AG09309 (cell line): ENCODE measurements at regions not wholly inside any gene's neighbourhood (a gene's known extent, or its start where the extent isn't known, plus 50 kb on each side); places are given as distances from the start of the nearest gene placed in this dataset.

Source experiments
- DNase-seq: peaks from one replicate; pipeline ENCODE4 v3.0.0-alpha.2; 2010; ENCODE audit warnings: low read depth
- H3K4me3 ChIP-seq: 2 replicates; pipeline ENCODE4 v1.5.1; 2011; ENCODE audit warnings: mild to moderate bottlenecking, low read depth, low read length, moderate library complexity; ENCODE audit not compliant: control insufficient read depth
- TF ChIP-seq, protein P1 (sequence below): IDR thresholded peaks from 2 replicates; pipeline ENCODE4 v1.5.1; 2011; ENCODE audit warnings: mild to moderate bottlenecking, low read depth, low read length, inconsistent platforms; ENCODE audit not compliant: insufficient read depth, control insufficient read depth; ENCODE audit errors: missing control alignments

DNA sequence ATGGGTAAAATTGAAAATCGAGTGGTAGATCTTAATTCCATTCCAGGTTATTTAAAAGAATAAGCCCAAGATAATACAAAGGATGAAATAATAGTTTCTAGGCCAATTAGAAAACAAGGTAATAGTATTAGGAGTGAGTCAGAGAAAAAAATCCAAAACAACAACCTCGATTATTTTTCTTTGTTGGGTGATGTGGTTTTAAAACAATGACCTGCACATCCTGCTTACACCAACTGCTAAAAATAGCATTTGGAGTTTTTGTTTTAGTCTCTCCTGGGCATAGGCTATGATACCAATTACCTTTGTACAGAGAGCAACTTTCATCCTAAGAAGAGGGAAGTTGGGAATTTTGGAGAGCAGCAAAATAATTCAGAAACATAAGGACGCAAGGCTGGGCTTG lies 101.7 kb upstream of the MYO10 start:
- H3K4me3 ChIP-seq, result no peak overlapping the region
- TF ChIP-seq, protein P1, sequence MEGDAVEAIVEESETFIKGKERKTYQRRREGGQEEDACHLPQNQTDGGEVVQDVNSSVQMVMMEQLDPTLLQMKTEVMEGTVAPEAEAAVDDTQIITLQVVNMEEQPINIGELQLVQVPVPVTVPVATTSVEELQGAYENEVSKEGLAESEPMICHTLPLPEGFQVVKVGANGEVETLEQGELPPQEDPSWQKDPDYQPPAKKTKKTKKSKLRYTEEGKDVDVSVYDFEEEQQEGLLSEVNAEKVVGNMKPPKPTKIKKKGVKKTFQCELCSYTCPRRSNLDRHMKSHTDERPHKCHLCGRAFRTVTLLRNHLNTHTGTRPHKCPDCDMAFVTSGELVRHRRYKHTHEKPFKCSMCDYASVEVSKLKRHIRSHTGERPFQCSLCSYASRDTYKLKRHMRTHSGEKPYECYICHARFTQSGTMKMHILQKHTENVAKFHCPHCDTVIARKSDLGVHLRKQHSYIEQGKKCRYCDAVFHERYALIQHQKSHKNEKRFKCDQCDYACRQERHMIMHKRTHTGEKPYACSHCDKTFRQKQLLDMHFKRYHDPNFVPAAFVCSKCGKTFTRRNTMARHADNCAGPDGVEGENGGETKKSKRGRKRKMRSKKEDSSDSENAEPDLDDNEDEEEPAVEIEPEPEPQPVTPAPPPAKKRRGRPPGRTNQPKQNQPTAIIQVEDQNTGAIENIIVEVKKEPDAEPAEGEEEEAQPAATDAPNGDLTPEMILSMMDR, result no peak
- DNase-seq, result no peak

DNA sequence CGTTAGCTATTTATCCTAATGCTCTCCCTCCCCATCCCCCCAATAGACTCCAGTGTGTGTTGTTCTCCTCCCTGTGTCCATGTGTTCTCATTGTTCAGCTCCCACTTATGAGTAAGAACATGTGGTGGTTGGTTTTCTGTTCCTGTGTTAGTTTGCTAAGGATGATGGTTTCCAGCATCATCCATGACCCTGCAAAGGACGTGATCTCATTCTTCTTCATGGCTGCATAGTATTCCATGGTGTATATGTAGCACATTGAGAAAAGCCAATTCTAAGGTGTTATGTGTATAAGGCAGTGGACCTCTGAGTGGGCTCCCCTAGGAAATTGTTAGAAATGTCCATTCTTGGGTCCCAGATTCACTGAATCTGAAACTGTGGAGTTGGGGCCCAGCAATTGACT lies 103.1 kb upstream of the MYO10 start:
- TF ChIP-seq, protein P1, result no peak
- no peak for DNase-seq
- H3K4me3 ChIP-seq, result no peak overlapping the region

DNA sequence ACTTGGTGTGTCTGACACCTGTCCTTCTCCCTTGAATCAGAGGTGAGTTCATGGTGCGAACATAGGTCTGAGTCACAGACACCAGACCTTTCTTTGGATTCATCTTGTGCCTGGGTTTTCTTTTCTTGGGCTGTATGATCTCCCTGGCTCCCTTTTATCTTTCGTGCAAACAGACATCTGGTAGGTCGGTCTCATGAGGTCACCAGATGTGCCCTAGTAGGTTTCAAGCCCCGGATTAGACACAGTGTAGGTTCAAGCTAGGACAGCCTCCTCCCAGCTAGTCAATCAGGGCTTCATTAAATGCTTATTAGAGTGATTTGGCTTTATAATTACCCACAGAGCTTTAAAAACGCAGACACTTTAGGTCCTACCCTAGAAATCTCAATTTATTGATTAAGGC lies 106.0 kb upstream of the MYO10 start:
- DNase-seq, result no peak
- no peak overlapping the region for H3K4me3 ChIP-seq

DNA sequence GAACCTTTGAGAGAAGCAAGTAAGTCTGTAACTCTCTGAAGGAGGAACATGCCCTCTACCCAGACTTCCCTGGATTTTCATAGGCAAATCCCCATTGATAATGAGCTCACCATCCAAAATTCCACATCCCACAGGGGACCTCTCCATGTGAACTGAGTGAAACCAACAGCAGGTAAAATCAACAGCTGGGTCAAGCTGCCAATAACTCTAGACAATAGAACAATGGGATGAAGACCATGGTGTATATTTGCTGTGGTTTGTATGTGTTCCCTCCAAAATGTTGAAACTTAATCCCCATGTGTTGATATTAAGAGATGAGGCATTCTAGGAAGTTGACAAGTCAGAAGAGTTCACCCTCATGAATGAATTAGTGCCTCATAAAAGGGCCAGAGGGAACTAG lies 110.2 kb upstream of the MYO10 start:
- no peak for DNase-seq
- no peak overlapping the region for H3K4me3 ChIP-seq
- TF ChIP-seq, protein P1, result no peak

More for the DNA sequence above, 106.0 kb upstream of the MYO10 start:
- TF ChIP-seq, protein P1, result no peak

DNA sequence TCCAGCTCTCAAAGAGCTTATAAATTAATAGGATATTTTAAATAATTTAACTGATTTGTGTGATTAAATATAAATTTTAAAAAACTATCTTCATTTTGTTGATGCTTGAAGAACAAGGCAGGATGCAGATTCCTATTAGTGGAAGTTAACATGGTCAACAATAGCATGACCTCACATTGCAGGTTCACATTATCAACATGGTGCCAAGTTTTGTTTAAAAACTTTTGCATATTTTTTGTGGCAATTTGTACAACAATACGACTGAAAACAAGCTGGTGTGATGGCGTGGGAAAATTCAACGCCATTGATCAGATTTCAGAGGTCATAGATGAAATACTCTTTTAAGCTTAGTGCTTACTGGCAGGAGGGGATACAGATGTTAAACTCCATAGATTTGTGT lies 114.1 kb upstream of the MYO10 start:
- no peak for DNase-seq
- no peak overlapping the region for H3K4me3 ChIP-seq
- TF ChIP-seq, protein P1, result no peak

DNA sequence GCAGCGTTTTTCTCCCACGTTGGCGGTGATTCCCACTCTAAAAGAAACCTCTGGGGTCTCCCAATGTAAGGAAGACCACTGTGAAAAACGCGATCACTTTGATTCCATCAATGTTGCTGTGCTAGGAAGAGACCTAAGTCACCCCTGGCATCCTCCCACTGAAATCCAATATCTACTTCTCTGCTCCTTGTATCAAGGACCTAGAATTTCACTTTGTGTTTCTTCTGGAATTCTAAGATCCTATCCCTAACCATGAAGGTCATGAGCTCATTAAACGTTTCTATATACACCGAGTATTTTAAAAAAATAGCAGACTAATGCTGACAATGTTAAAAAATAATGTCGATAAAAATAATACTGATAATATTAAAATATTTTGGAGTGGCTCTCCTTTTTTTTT lies 118.8 kb upstream of the MYO10 start:
- TF ChIP-seq, protein P1, result no peak
- DNase-seq, result no peak
- H3K4me3 ChIP-seq, result no peak overlapping the region

DNA sequence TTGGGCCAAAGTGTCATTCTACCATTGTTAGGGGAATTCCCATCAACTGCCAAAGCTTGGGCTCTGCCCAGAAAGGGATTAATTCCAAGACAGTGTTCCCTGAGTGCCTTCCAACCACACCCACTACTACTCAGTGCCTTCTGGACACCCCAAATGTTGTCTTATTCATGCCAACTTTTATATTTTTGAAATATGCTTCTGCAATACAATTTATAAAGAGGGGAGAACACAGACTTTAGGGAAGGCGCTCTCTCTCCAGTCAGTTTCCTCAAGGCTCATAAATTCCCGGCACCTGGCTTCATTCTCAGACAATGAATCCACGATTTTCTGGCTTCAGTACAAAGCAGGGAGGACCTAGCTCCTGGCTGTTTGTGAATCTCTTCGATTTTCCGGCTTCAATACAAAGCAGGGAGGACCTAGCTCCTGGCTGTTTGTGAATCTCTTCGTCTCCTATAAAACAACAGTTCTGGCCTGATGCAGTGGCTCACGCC lies 120.1 kb upstream of the MYO10 start:
- TF ChIP-seq, protein P1, result no peak
- DNase-seq, result no peak
- no peak overlapping the region for H3K4me3 ChIP-seq
